ENCODE measurements at regions not wholly inside any gene's neighbourhood (a gene's known extent, or its start where the extent isn't known, plus 50 kb on each side); places are given as distances from the start of the nearest gene placed in this dataset.

- TF ChIP-seq ZNF687 (CRISPR knock-in tag; IDR thresholded peaks at IDR 0.05) (no peak), MIXL1 (CRISPR knock-in tag; IDR thresholded peaks at IDR 0.05) (no peak), TOE1 (CRISPR knock-in tag; IDR thresholded peaks at IDR 0.05) (no peak), ZNF710 (CRISPR knock-in tag; IDR thresholded peaks at IDR 0.05; ENCODE audit: borderline replicate concordance) (no peak), SATB2 (CRISPR knock-in tag; IDR thresholded peaks at IDR 0.05) (no peak), BRCA1 (CRISPR knock-in tag; IDR thresholded peaks at IDR 0.05) (no peak), NR1H2 (CRISPR knock-in tag; IDR thresholded peaks at IDR 0.05; ENCODE audit: borderline replicate concordance, low read depth) (no peak), ZNF556 (CRISPR knock-in tag; IDR thresholded peaks at IDR 0.05; ENCODE audit: borderline replicate concordance) (no peak)
These were observed 54.4 kb upstream of the KRTAP11-1 start (continued) for GRCh38 chr21:30935889-30936168.

All from HepG2 (cell line).